Natural killer cell (primary cell): ENCODE measurements at regions not wholly inside any gene's neighbourhood (a gene's known extent, or its start where the extent isn't known, plus 50 kb on each side); places are given as distances from the start of the nearest gene placed in this dataset.

Experiments used
- ATAC-seq, 3 donors: fragments of 150-1000 bp in 2 of 3; fragments of 200-7000 bp in 1 of 3; cut with Tn5 transposase; 1 replicate in 1 of 3; 2 replicates in 2 of 3; pipeline ENCODE4 v1.10.0; 2021; ENCODE audit warnings: mild to moderate bottlenecking in 2 of 3, moderate library complexity in 2 of 3
- DNase-seq, 2 donors: peaks; one replicate each; pipeline versions ENCODE4 v3.0.0 to v3.0.0-alpha.2; 2013 to 2021; ENCODE audit warnings: mixed read lengths in 1 of 2
- H3K27ac ChIP-seq: one replicate; pipeline ENCODE4 v1.5.1; 2013; ENCODE audit warnings: mild to moderate bottlenecking, low read length
- H3K27me3 ChIP-seq: one replicate; pipeline ENCODE4 v1.6.1; 2013; ENCODE audit warnings: low read length; ENCODE audit not compliant: control insufficient read depth, insufficient read depth
- H3K36me3 ChIP-seq: one replicate; pipeline ENCODE4 v1.6.1; 2013; ENCODE audit warnings: low read length; ENCODE audit not compliant: control insufficient read depth, insufficient read depth
- H3K4me1 ChIP-seq: one replicate; pipeline ENCODE4 v1.6.1; 2013; ENCODE audit warnings: low read length; ENCODE audit not compliant: control insufficient read depth, insufficient read depth
- H3K4me3 ChIP-seq: one replicate; pipeline ENCODE4 v1.5.1; 2013; ENCODE audit warnings: low read length
- H3K9me3 ChIP-seq: one replicate; pipeline ENCODE4 v1.6.1; 2013; ENCODE audit warnings: low read length; ENCODE audit not compliant: control insufficient read depth, insufficient read depth
- H3K27ac Mint-ChIP-seq, 2 donors: one replicate each; pipeline ENCODE4 v1.8.0; 2022; ENCODE audit warnings: mild to moderate bottlenecking in 2 of 2, mixed read lengths in 2 of 2, moderate library complexity in 1 of 2
- H3K27me3 Mint-ChIP-seq, 2 donors: one replicate each; pipeline ENCODE4 v1.8.0; 2022; ENCODE audit warnings: low read depth in 2 of 2, mixed read lengths in 2 of 2
- H3K36me3 Mint-ChIP-seq: one replicate; pipeline ENCODE4 v1.8.0; 2022; ENCODE audit warnings: mixed read lengths
- H3K4me1 Mint-ChIP-seq, 2 donors: one replicate each; pipeline ENCODE4 v1.8.0; 2022; ENCODE audit warnings: mixed read lengths in 2 of 2
- H3K4me3 Mint-ChIP-seq: one replicate; pipeline ENCODE4 v1.8.0; 2022; ENCODE audit warnings: mild to moderate bottlenecking, moderate library complexity, mixed read lengths
- H3K9me3 Mint-ChIP-seq, 2 donors: one replicate each; pipeline ENCODE4 v1.8.0; 2022; ENCODE audit warnings: mixed read lengths in 2 of 2
- CTCF ChIP-seq: fragments of 200-600 bp; IDR thresholded peaks from one replicate; pipeline ENCODE4 v1.8.0; 2022; ENCODE audit warnings: antibody characterized with exemption
- WGBS: methylation state at CpG from one replicate; pipeline ENCODE4 v1.1.7; 2013; ENCODE audit warnings: missing lambda C conversion rate; ENCODE audit not compliant: insufficient coverage; 5-methylcytosine and 5-hydroxymethylcytosine counted together
- intact Hi-C: fragments of 100-400 bp; cut with micrococcal nuclease; formaldehyde crosslinking; loops from one replicate; pipeline ENCODE4 v1.14.2; 2022

DNA sequence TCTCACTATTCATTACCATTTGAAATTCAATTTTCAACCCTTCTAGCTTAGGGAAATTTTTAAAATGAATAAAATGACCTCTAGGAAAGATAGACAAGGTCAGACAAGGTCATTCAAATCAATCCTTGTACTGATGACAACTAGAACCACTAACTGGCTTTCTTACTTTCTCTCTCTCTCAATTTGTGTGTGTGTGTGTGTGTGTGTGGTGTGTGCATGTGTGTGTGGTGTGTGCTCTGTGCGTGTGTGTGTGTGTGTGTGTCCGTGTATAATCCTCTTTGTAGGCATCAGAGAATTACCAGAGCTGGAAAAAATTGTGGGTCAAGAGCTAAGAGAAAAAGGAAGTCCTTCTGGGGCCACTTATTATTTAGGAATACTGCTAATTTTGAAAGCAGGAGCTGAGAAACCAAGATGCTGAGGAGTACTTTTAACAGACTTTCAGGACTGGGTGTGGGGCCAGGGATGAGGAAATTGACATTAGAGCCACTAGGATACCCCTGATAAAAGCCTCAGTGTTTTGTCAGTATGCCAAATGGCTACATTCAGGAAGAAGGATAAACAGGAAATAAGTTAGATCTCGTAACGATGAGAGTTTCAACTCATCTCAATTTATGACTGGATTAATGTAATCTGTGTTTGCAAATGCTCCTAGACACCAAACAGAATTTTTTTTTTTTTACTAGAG, 723.3 kb downstream of the CETN3 start:
- Mint-ChIP-seq H3K27me3 (no peaks in the 10 kb centered on the region), H3K36me3 (no peaks in the 10 kb centered on the region), H3K27ac (no peak overlapping the region), H3K4me3 (no peak overlapping the region), H3K9me3 (peaks cover 0 to 4% of the 10 kb centered on the region in 2 donors), H3K4me1 (no peaks in the 10 kb centered on the region)
- Histone ChIP-seq H3K27ac (no peak overlapping the region), H3K9me3 (no peaks in the 10 kb centered on the region), H3K4me1 (no peaks in the 10 kb centered on the region), H3K27me3 (no peaks in the 10 kb centered on the region), H3K4me3 (no peak overlapping the region), H3K36me3 (no peaks in the 10 kb centered on the region)
- TF ChIP-seq CTCF = no peak
- WGBS = 22% methylated on average over 4 of the region's 4 CpGs
- DNase-seq (no peak), ATAC-seq (no peak)
- intact Hi-C loops = no loop called here

GRCh38 chr5:89676634-89677033, 732.9 kb downstream of the CETN3 start:
- whole genome bisulfite sequencing = 89% methylated on average over 2 of the region's 2 CpGs

DNA sequence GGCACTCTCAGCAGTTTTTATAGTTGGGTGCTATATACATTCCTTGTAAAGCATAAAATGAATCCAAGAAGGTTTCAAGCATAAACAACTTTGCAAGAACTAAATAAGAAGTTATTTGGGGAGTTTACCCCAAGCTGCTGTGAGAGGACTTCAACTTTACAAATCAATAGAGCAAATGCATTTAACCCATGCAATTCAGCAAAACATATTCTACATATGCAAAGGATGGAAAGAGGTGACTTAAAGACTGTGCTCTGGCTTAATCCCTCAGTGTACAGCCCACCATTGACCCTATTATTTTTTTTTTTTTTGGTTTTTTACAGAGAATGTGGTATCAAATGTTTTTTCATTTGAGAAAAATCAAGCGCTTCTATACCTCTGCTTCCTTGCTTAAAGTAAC, 736.5 kb downstream of the CETN3 start:
- H3K36me3 Mint-ChIP-seq = no peaks in the 10 kb centered on the region
- no CpG with 5 or more reads among the region's 1 CpG for WGBS
- Histone ChIP-seq H3K36me3 (no peaks in the 10 kb centered on the region), H3K27ac (no peak overlapping the region), H3K4me3 (no peak overlapping the region), H3K9me3 (peaks cover 6% of the 10 kb centered on the region), H3K27me3 (no peaks in the 10 kb centered on the region), H3K4me1 (no peaks in the 10 kb centered on the region)
- intact Hi-C loops = no loop called here
- H3K9me3 Mint-ChIP-seq = peaks cover 2% of the 10 kb centered on the region in 2 donors
- TF ChIP-seq CTCF = no peak
- H3K27ac Mint-ChIP-seq = no peak overlapping the region
- no peaks in the 10 kb centered on the region for H3K4me1 Mint-ChIP-seq
- ATAC-seq = no peak
- H3K27me3 Mint-ChIP-seq = no peaks in the 10 kb centered on the region
- DNase-seq = no peak
- no peak overlapping the region for H3K4me3 Mint-ChIP-seq

More at GRCh38 chr5:89676634-89677033, 732.9 kb downstream of the CETN3 start:
- no peak overlapping the region for H3K4me3 ChIP-seq
- peaks cover 9% of the 10 kb centered on the region for H3K9me3 ChIP-seq
- no peaks in the 10 kb centered on the region for H3K36me3 Mint-ChIP-seq
- no peaks in the 10 kb centered on the region for H3K27me3 ChIP-seq
- no peak for TF ChIP-seq CTCF
- no peak for ATAC-seq
- H3K27me3 Mint-ChIP-seq = no peaks in the 10 kb centered on the region
- no peak overlapping the region for H3K27ac Mint-ChIP-seq
- no peak for DNase-seq
- intact Hi-C loops = no loop called here
- no peaks in the 10 kb centered on the region for H3K4me1 Mint-ChIP-seq
- no peaks in the 10 kb centered on the region for H3K36me3 ChIP-seq
- H3K4me1 ChIP-seq = no peaks in the 10 kb centered on the region
- H3K9me3 Mint-ChIP-seq = peaks cover 5 to 7% of the 10 kb centered on the region in 2 donors
- H3K4me3 Mint-ChIP-seq = no peak overlapping the region
- no peak overlapping the region for H3K27ac ChIP-seq

GRCh38 chr5:89668821-89669220, 740.7 kb downstream of the CETN3 start:
- Histone ChIP-seq H3K9me3 (no peaks in the 10 kb centered on the region), H3K4me3 (no peak overlapping the region), H3K36me3 (no peaks in the 10 kb centered on the region), H3K27me3 (no peaks in the 10 kb centered on the region), H3K4me1 (no peaks in the 10 kb centered on the region), H3K27ac (no peak overlapping the region)
- Mint-ChIP-seq H3K9me3 (peaks cover 3 to 4% of the 10 kb centered on the region in 2 donors), H3K27me3 (no peaks in the 10 kb centered on the region), H3K36me3 (no peaks in the 10 kb centered on the region), H3K27ac (no peak overlapping the region), H3K4me1 (no peaks in the 10 kb centered on the region), H3K4me3 (no peak overlapping the region)
- no peak for TF ChIP-seq CTCF
- DNase-seq (no peak), ATAC-seq (no peak)
- WGBS = 91% methylated on average over 3 of the region's 3 CpGs
- intact Hi-C loops = no loop called here
